ENCODE measurements at regions not wholly inside any gene's neighbourhood (a gene's known extent, or its start where the extent isn't known, plus 50 kb on each side); places are given as distances from the start of the nearest gene placed in this dataset.
"Not testable (repeated sequence)": the region's sequence is repeated elsewhere in the genome, so short reads cannot be mapped to it uniquely, and the experiment has no call there.

- H3K27me3 Mint-ChIP-seq; DNase-seq (ENCODE audit: low spot score in 2 of 2); H3K27ac Mint-ChIP-seq; H3K36me3 Mint-ChIP-seq; H3K4me3 Mint-ChIP-seq; H3K9me3 Mint-ChIP-seq; H3K4me1 Mint-ChIP-seq; ATAC-seq (ENCODE audit: low read depth): not testable (repeated sequence)
Observed at GRCh38 chr1:143764831-143765230, 207.0 kb downstream of the FAM72C start.

GRCh38 chr1:143760366-143760765 is 211.4 kb downstream of the FAM72C start:
- not testable (repeated sequence) for H3K9me3 Mint-ChIP-seq; H3K36me3 Mint-ChIP-seq; DNase-seq (ENCODE audit: low spot score in 2 of 2); H3K27me3 Mint-ChIP-seq; H3K4me3 Mint-ChIP-seq; H3K27ac Mint-ChIP-seq; ATAC-seq (ENCODE audit: low read depth); H3K4me1 Mint-ChIP-seq

- not testable (repeated sequence) for H3K27me3 Mint-ChIP-seq; ATAC-seq (ENCODE audit: low read depth); H3K27ac Mint-ChIP-seq; H3K4me1 Mint-ChIP-seq; H3K9me3 Mint-ChIP-seq; DNase-seq (ENCODE audit: low spot score in 2 of 2); H3K36me3 Mint-ChIP-seq; H3K4me3 Mint-ChIP-seq
Observed at GRCh38 chr1:143755961-143756360, 215.8 kb downstream of the FAM72C start.

GRCh38 chr1:143748906-143749305 is 222.9 kb downstream of the FAM72C start:
- peaks cover 2% of the 10 kb centered on the region for H3K9me3 Mint-ChIP-seq
- H3K4me3 Mint-ChIP-seq, result no peak overlapping the region
- no peak for DNase-seq (ENCODE audit: low spot score in 2 of 2)
- no peaks in the 10 kb centered on the region for H3K36me3 Mint-ChIP-seq
- H3K27me3 Mint-ChIP-seq, result peaks cover under 1% of the 10 kb centered on the region
- no peaks in the 10 kb centered on the region for H3K4me1 Mint-ChIP-seq
- ATAC-seq (ENCODE audit: low read depth), result no peak
- H3K27ac Mint-ChIP-seq, result no peak overlapping the region

- Mint-ChIP-seq H3K36me3 (no peaks in the 10 kb centered on the region), H3K4me3 (no peak overlapping the region), H3K27me3 (peaks cover 9% of the 10 kb centered on the region), H3K27ac (no peak overlapping the region), H3K4me1 (no peaks in the 10 kb centered on the region), H3K9me3 (no peaks in the 10 kb centered on the region)
- ATAC-seq (ENCODE audit: low read depth) (no peak), DNase-seq (ENCODE audit: low spot score in 2 of 2) (no peak)
Observed at GRCh38 chr1:143736562-143736961, 235.2 kb downstream of the FAM72C start.

GRCh38 chr1:143735764-143736461 is 235.9 kb downstream of the FAM72C start:
- ATAC-seq (ENCODE audit: low read depth) (no peak), DNase-seq (ENCODE audit: low spot score in 2 of 2) (no peak)
- Mint-ChIP-seq H3K36me3 (no peaks in the 10 kb centered on the region), H3K27me3 (peaks cover 9% of the 10 kb centered on the region), H3K4me3 (no peak overlapping the region), H3K9me3 (peaks cover under 1% of the 10 kb centered on the region), H3K4me1 (no peaks in the 10 kb centered on the region), H3K27ac (no peak overlapping the region)

- not testable (repeated sequence) for ATAC-seq (ENCODE audit: low read depth); H3K27me3 Mint-ChIP-seq; H3K27ac Mint-ChIP-seq; H3K4me3 Mint-ChIP-seq; H3K4me1 Mint-ChIP-seq; H3K9me3 Mint-ChIP-seq; H3K36me3 Mint-ChIP-seq; DNase-seq (ENCODE audit: low spot score in 2 of 2)
Observed at GRCh38 chr1:143734261-143734660, 237.5 kb downstream of the FAM72C start.

GRCh38 chr1:143730890-143731289 is 240.9 kb downstream of the FAM72C start:
- H3K9me3 Mint-ChIP-seq; ATAC-seq (ENCODE audit: low read depth); H3K27me3 Mint-ChIP-seq; H3K4me3 Mint-ChIP-seq; H3K36me3 Mint-ChIP-seq; H3K4me1 Mint-ChIP-seq; DNase-seq (ENCODE audit: low spot score in 2 of 2): not testable (repeated sequence)
- H3K27ac Mint-ChIP-seq, result peak overlapping the region; percentile 17

- peak overlapping the region; percentile 97 for H3K27ac Mint-ChIP-seq
- H3K27me3 Mint-ChIP-seq, result not testable (repeated sequence)
Observed at GRCh38 chr1:143729449-143730111, 242.2 kb downstream of the FAM72C start.

GRCh38 chr1:143728802-143729448 is 242.9 kb downstream of the FAM72C start:
- H3K36me3 Mint-ChIP-seq, H3K4me3 Mint-ChIP-seq: not testable (repeated sequence)
- ATAC-seq (ENCODE audit: low read depth), result peak; percentile 87

More at GRCh38 chr1:143729449-143730111, 242.2 kb downstream of the FAM72C start:
- H3K36me3 Mint-ChIP-seq, H3K4me1 Mint-ChIP-seq, H3K9me3 Mint-ChIP-seq: not testable (repeated sequence)
- H3K4me3 Mint-ChIP-seq, result peak overlapping the region; percentile 79
- ATAC-seq (ENCODE audit: low read depth) (peak; percentile 55), DNase-seq (ENCODE audit: low spot score in 2 of 2) (peak; percentile 36 to 53)

GRCh38 chr1:143727263-143727662 is 244.5 kb downstream of the FAM72C start:
- peaks cover 2% of the 10 kb centered on the region for H3K9me3 Mint-ChIP-seq
- no peak overlapping the region for H3K4me3 Mint-ChIP-seq
- ATAC-seq (ENCODE audit: low read depth), result no peak
- no peaks in the 10 kb centered on the region for H3K4me1 Mint-ChIP-seq
- DNase-seq (ENCODE audit: low spot score in 2 of 2), result no peak
- peaks cover 6% of the 10 kb centered on the region for H3K27me3 Mint-ChIP-seq
- no peaks in the 10 kb centered on the region for H3K36me3 Mint-ChIP-seq
- no peak overlapping the region for H3K27ac Mint-ChIP-seq

More at GRCh38 chr1:143728802-143729448, 242.9 kb downstream of the FAM72C start:
- H3K27ac Mint-ChIP-seq, result peak overlapping the region; percentile 97
- not testable (repeated sequence) for DNase-seq (ENCODE audit: low spot score in 2 of 2); H3K27me3 Mint-ChIP-seq; H3K4me1 Mint-ChIP-seq; H3K9me3 Mint-ChIP-seq

- H3K27ac Mint-ChIP-seq, result peak overlapping the region; percentile 31
- ATAC-seq (ENCODE audit: low read depth) (no peak), DNase-seq (ENCODE audit: low spot score in 2 of 2) (no peak)
- no peaks in the 10 kb centered on the region for H3K36me3 Mint-ChIP-seq
- H3K9me3 Mint-ChIP-seq, result no peaks in the 10 kb centered on the region
- peak overlapping the region; percentile 77 for H3K4me3 Mint-ChIP-seq
- peaks cover 10% of the 10 kb centered on the region for H3K27me3 Mint-ChIP-seq
- peaks cover 7% of the 10 kb centered on the region for H3K4me1 Mint-ChIP-seq
Observed at GRCh38 chr1:143721024-143721373, 250.8 kb downstream of the FAM72C start.

- ATAC-seq (ENCODE audit: low read depth) (peak; percentile 50), DNase-seq (ENCODE audit: low spot score in 2 of 2) (no peak)
- peaks cover 10% of the 10 kb centered on the region for H3K27me3 Mint-ChIP-seq
- peaks cover 7% of the 10 kb centered on the region for H3K4me1 Mint-ChIP-seq
- peak overlapping the region; percentile 77 for H3K4me3 Mint-ChIP-seq
- no peaks in the 10 kb centered on the region for H3K36me3 Mint-ChIP-seq
- peak overlapping the region; percentile 31 for H3K27ac Mint-ChIP-seq
- no peaks in the 10 kb centered on the region for H3K9me3 Mint-ChIP-seq
Observed at GRCh38 chr1:143720087-143721023, 251.4 kb downstream of the FAM72C start.

- no peak for DNase-seq (ENCODE audit: low spot score in 2 of 2)
- Mint-ChIP-seq H3K27ac (no peak overlapping the region), H3K9me3 (no peaks in the 10 kb centered on the region), H3K27me3 (peaks cover 10% of the 10 kb centered on the region), H3K4me3 (no peak overlapping the region), H3K4me1 (peaks cover 7% of the 10 kb centered on the region), H3K36me3 (no peaks in the 10 kb centered on the region)
- no peak for ATAC-seq (ENCODE audit: low read depth)
Observed at GRCh38 chr1:143718524-143718923, 253.3 kb downstream of the FAM72C start.
